DOHH2 (cell line): ENCODE measurements at regions not wholly inside any gene's neighbourhood (a gene's known extent, or its start where the extent isn't known, plus 50 kb on each side); places are given as distances from the start of the nearest gene placed in this dataset.

Experiments used
- H3F3A ChIP-seq: fragments of 200-600 bp; sonication (generic), shearing (Covaris generic); 2 replicates; pipeline ENCODE4 v1.6.0; 2016; ENCODE audit warnings: antibody characterized with exemption, mild to moderate bottlenecking; ENCODE audit not compliant: control insufficient read depth, insufficient read depth
- H3K27ac ChIP-seq: fragments of 200-600 bp; sonication (generic); 2 replicates; pipeline ENCODE4 v1.5.1; 2014; ENCODE audit warnings: low read depth, mild to moderate bottlenecking, low read length, moderate library complexity
- H3K27me3 ChIP-seq: fragments of 200-600 bp; sonication (generic); 2 replicates; pipeline ENCODE4 v1.6.1; 2014; ENCODE audit warnings: mild to moderate bottlenecking, low read length, mixed read lengths; ENCODE audit not compliant: control insufficient read depth
- H3K36me3 ChIP-seq: fragments of 200-600 bp; sonication (generic); 2 replicates; pipeline ENCODE4 v1.6.1; 2014; ENCODE audit warnings: mild to moderate bottlenecking, low read length, moderate library complexity, mixed read lengths; ENCODE audit not compliant: control insufficient read depth
- H3K4me1 ChIP-seq: fragments of 200-600 bp; sonication (generic); 2 replicates; pipeline ENCODE4 v1.6.1; 2014; ENCODE audit warnings: mild to moderate bottlenecking, low read length, mixed read lengths; ENCODE audit not compliant: control insufficient read depth
- H3K4me2 ChIP-seq: fragments of 200-600 bp; sonication (generic); 2 replicates; pipeline ENCODE4 v1.6.0; 2014; ENCODE audit warnings: mild to moderate bottlenecking, low read length, moderate library complexity
- H3K4me3 ChIP-seq: fragments of 200-600 bp; sonication (generic); 2 replicates; pipeline ENCODE4 v1.5.1; 2014; ENCODE audit warnings: mild to moderate bottlenecking, low read length, mixed read lengths
- H3K79me2 ChIP-seq: fragments of 200-600 bp; sonication (generic); 2 replicates; pipeline ENCODE4 v1.6.1; 2014; ENCODE audit warnings: mild to moderate bottlenecking, low read length, mixed read lengths; ENCODE audit not compliant: control insufficient read depth
- H3K9me2 ChIP-seq: fragments of 200-600 bp; sonication (generic); replicated peaks from 2 replicates; pipeline ENCODE4 v1.6.1; 2014; ENCODE audit warnings: mild to moderate bottlenecking, low read length, mixed read lengths; ENCODE audit not compliant: control insufficient read depth
- H3K9me3 ChIP-seq: fragments of 200-600 bp; sonication (generic); 2 replicates; pipeline ENCODE4 v1.6.1; 2014; ENCODE audit warnings: antibody characterized with exemption, low read length, mixed read lengths; ENCODE audit not compliant: control insufficient read depth, insufficient read depth
- H4K20me1 ChIP-seq: fragments of 200-600 bp; sonication (generic); 2 replicates; pipeline ENCODE4 v1.6.0; 2014; ENCODE audit warnings: low read depth, mild to moderate bottlenecking, antibody characterized with exemption, low read length, moderate library complexity; ENCODE audit not compliant: control insufficient read depth, insufficient read depth
- EZH2phosphoT487 ChIP-seq: fragments of 200-600 bp; sonication (generic); IDR thresholded peaks from 2 replicates; pipeline ENCODE4 v1.6.1; 2017; ENCODE audit warnings: borderline replicate concordance, mild to moderate bottlenecking, antibody characterized with exemption, low read length, moderate library complexity, mixed read lengths
- TF ChIP-seq, protein P1 (sequence below): fragments of 200-600 bp; sonication (generic); IDR thresholded peaks from one replicate; pipeline ENCODE4 v1.5.1; 2014; ENCODE audit warnings: antibody characterized with exemption, mild to moderate bottlenecking, low read depth, low read length; ENCODE audit not compliant: poor library complexity, severe bottlenecking

- no peak for TF ChIP-seq EZH2phosphoT487
- TF ChIP-seq, protein P1, sequence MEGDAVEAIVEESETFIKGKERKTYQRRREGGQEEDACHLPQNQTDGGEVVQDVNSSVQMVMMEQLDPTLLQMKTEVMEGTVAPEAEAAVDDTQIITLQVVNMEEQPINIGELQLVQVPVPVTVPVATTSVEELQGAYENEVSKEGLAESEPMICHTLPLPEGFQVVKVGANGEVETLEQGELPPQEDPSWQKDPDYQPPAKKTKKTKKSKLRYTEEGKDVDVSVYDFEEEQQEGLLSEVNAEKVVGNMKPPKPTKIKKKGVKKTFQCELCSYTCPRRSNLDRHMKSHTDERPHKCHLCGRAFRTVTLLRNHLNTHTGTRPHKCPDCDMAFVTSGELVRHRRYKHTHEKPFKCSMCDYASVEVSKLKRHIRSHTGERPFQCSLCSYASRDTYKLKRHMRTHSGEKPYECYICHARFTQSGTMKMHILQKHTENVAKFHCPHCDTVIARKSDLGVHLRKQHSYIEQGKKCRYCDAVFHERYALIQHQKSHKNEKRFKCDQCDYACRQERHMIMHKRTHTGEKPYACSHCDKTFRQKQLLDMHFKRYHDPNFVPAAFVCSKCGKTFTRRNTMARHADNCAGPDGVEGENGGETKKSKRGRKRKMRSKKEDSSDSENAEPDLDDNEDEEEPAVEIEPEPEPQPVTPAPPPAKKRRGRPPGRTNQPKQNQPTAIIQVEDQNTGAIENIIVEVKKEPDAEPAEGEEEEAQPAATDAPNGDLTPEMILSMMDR, result no peak
- H3K4me3 ChIP-seq, result no peak overlapping the region
- no peaks in the 10 kb centered on the region for H3F3A ChIP-seq
- H3K4me1 ChIP-seq, result no peaks in the 10 kb centered on the region
- H3K4me2 ChIP-seq, result no peak overlapping the region
- no peaks in the 10 kb centered on the region for H3K9me2 ChIP-seq
- no peaks in the 10 kb centered on the region for H3K9me3 ChIP-seq
- no peaks in the 10 kb centered on the region for H3K36me3 ChIP-seq
- no peak overlapping the region for H3K27ac ChIP-seq
- no peaks in the 10 kb centered on the region for H3K79me2 ChIP-seq
- no peaks in the 10 kb centered on the region for H3K27me3 ChIP-seq
- H4K20me1 ChIP-seq, result no peaks in the 10 kb centered on the region
Measured at GRCh38 chr7:9241826-9242225, 808.4 kb downstream of the NXPH1 start.

DNA sequence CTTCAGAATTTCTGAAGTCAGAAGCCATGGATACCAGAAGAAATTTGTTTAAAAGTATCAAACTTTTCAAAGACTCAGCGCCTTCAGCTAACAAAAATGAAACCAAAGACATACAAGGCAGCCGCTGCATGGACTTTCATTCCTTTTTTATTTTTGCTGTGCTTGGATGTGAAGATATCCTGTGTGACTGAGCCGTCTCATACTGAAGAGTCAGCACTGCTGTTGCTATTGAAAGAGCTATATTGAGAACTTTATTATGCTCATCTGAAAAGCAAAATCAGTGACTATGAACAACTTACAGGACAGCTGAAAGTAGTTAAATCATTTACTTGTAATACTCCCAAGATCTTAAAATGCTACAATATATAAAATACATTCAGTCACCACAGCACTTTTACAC lies 809.2 kb downstream of the NXPH1 start:
- Histone ChIP-seq H4K20me1 (no peaks in the 10 kb centered on the region), H3K4me3 (no peak overlapping the region), H3K4me1 (no peaks in the 10 kb centered on the region), H3F3A (no peaks in the 10 kb centered on the region), H3K36me3 (no peaks in the 10 kb centered on the region), H3K9me2 (no peaks in the 10 kb centered on the region), H3K79me2 (no peaks in the 10 kb centered on the region), H3K27me3 (no peaks in the 10 kb centered on the region), H3K9me3 (no peaks in the 10 kb centered on the region), H3K4me2 (no peak overlapping the region), H3K27ac (no peak overlapping the region)
- TF ChIP-seq, protein P1, result no peak
- TF ChIP-seq EZH2phosphoT487, result no peak

DNA sequence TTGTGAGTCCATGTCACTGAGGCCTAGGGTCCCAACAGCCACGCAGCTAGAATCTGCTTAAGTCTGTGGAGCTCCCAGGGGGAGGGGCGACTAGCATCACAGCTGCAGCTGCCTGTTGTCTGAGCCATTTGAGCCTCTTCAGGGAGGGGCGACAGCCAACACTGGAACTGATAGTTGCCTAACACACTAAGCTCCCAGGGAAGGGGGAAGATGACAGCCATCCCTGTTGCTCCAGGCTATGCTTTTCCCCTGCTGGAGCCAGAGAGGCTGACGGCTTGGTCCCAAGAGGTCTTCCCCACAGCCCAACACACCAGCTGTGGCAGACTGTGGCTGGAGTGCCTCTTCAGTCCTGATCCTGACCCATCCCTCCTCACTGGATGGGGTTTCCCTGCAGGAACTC lies 817.5 kb downstream of the NXPH1 start:
- 0 out of 2 replicates have a peak, but pooled peaks cover 4% of the 10 kb centered on the region for H3K9me3 ChIP-seq
- H3K9me2 ChIP-seq, result no peaks in the 10 kb centered on the region
- H3K27me3 ChIP-seq, result no peaks in the 10 kb centered on the region
- no peak overlapping the region for H3K27ac ChIP-seq
- no peak overlapping the region for H3K4me2 ChIP-seq
- H3K36me3 ChIP-seq, result no peaks in the 10 kb centered on the region
- H3K79me2 ChIP-seq, result no peaks in the 10 kb centered on the region
- H3K4me1 ChIP-seq, result no peaks in the 10 kb centered on the region
- TF ChIP-seq, protein P1, result no peak
- no peak for TF ChIP-seq EZH2phosphoT487
- H4K20me1 ChIP-seq, result no peaks in the 10 kb centered on the region
- H3F3A ChIP-seq, result no peaks in the 10 kb centered on the region
- H3K4me3 ChIP-seq, result no peak overlapping the region

DNA sequence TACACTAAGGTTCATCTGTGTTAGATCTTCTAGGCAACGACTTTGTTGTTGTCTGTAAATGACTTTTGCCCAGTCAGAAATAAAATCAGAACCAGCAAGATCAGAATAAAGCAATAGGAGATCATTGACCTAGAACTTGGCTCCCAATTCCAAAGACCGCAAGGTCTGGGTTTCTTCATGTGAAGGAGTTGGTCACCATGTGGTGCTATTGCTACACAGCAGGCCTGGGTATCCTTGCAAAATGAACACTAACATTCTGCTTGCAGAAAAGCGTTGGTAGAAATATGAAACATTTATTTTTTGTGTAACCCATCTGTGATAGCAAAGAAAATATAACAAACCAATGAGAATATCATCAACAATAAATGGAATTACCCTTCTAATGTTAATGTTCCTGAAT lies 831.0 kb downstream of the NXPH1 start:
- TF ChIP-seq EZH2phosphoT487, result no peak
- TF ChIP-seq, protein P1, result no peak
- Histone ChIP-seq H3K9me3 (no peaks in the 10 kb centered on the region), H3K79me2 (no peaks in the 10 kb centered on the region), H3K27ac (no peak overlapping the region), H4K20me1 (no peaks in the 10 kb centered on the region), H3K4me2 (no peak overlapping the region), H3K27me3 (no peaks in the 10 kb centered on the region), H3K36me3 (no peaks in the 10 kb centered on the region), H3F3A (no peaks in the 10 kb centered on the region), H3K4me1 (no peaks in the 10 kb centered on the region), H3K4me3 (no peak overlapping the region), H3K9me2 (no peaks in the 10 kb centered on the region)
